CD14-positive monocyte (primary cell): ENCODE measurements at regions not wholly inside any gene's neighbourhood (a gene's known extent, or its start where the extent isn't known, plus 50 kb on each side); places are given as distances from the start of the nearest gene placed in this dataset.

Experiments used
- DNase-seq, 3 donors: peaks; one replicate each; pipeline ENCODE4 v3.0.0-alpha.2; 2011 to 2022
- H2AFZ ChIP-seq: 2 replicates; pipeline ENCODE4 v1.6.0; 2012; ENCODE audit warnings: mild to moderate bottlenecking, low read depth, low read length, inconsistent platforms; ENCODE audit not compliant: insufficient read depth, poor library complexity, severe bottlenecking
- H3K27ac ChIP-seq, 2 donors: 1 replicate in 1 of 2; 2 replicates in 1 of 2; pipeline ENCODE4 v1.5.1; 2012 to 2013; ENCODE audit warnings: low read length in 2 of 2, control low read depth in 1 of 2, inconsistent platforms in 1 of 2, low read depth in 1 of 2, mild to moderate bottlenecking in 1 of 2
- H3K27me3 ChIP-seq, 2 donors: one replicate each; pipeline versions ENCODE4 v1.6.0 to v1.6.1; 2011 to 2013; ENCODE audit warnings: low read length in 2 of 2; ENCODE audit not compliant: control insufficient read depth in 2 of 2, insufficient read depth in 2 of 2
- H3K36me3 ChIP-seq, 2 donors: replicated peaks in 1 of 2; 1 replicate in 1 of 2; 2 replicates in 1 of 2; pipeline versions ENCODE4 v1.5.1 to v1.6.1; 2012 to 2013; ENCODE audit warnings: low read length in 2 of 2, control low read depth in 1 of 2, inconsistent platforms in 1 of 2, mild to moderate bottlenecking in 1 of 2; ENCODE audit not compliant: insufficient read depth in 2 of 2, control insufficient read depth in 1 of 2
- H3K4me1 ChIP-seq, 2 donors: 1 replicate in 1 of 2; 2 replicates in 1 of 2; pipeline versions ENCODE4 v1.5.1 to v1.6.1; 2012 to 2013; ENCODE audit warnings: low read length in 2 of 2, control low read depth in 1 of 2, inconsistent platforms in 1 of 2, mild to moderate bottlenecking in 1 of 2, moderate library complexity in 1 of 2; ENCODE audit not compliant: insufficient read depth in 2 of 2, control insufficient read depth in 1 of 2
- H3K4me2 ChIP-seq: replicated peaks from 2 replicates; pipeline ENCODE3; 2012; ENCODE audit warnings: low read length, moderate library complexity, mild to moderate bottlenecking; ENCODE audit not compliant: poor library complexity, severe bottlenecking; ENCODE audit errors: extremely low read depth
- H3K4me3 ChIP-seq, 3 experiments: fragments of 200-600 bp in 1 of 3; sonication (generic) in 1 of 3; replicated peaks in 1 of 3; 1 replicate in 2 of 3; 2 replicates in 1 of 3; pipeline ENCODE4 v1.5.1; 2011 to 2013; ENCODE audit warnings: low read length in 3 of 3, mild to moderate bottlenecking in 3 of 3, control low read depth in 2 of 3, low read depth in 2 of 3, inconsistent platforms in 1 of 3, moderate library complexity in 1 of 3
- H3K79me2 ChIP-seq: 2 replicates; pipeline ENCODE4 v1.6.0; 2012; ENCODE audit warnings: mild to moderate bottlenecking, control low read depth, inconsistent platforms, low read length, moderate library complexity; ENCODE audit not compliant: insufficient read depth
- H3K9ac ChIP-seq: 2 replicates; pipeline ENCODE4 v1.6.0; 2017; ENCODE audit warnings: low read length, mild to moderate bottlenecking; ENCODE audit not compliant: insufficient read depth, poor library complexity, severe bottlenecking
- H3K9me3 ChIP-seq, 2 donors: replicated peaks in 1 of 2; 1 replicate in 1 of 2; 2 replicates in 1 of 2; pipeline versions ENCODE4 v1.5.1 to v1.6.1; 2012 to 2013; ENCODE audit warnings: low read length in 2 of 2, control low read depth in 1 of 2; ENCODE audit not compliant: control insufficient read depth in 1 of 2, insufficient read depth in 1 of 2
- H4K20me1 ChIP-seq: 2 replicates; pipeline ENCODE4 v1.6.0; 2012; ENCODE audit warnings: mild to moderate bottlenecking, low read length, control low read depth, moderate library complexity; ENCODE audit not compliant: insufficient read depth
- H3K27ac Mint-ChIP-seq, 7 donors: one replicate each; pipeline ENCODE4 v1.8.0; 2020; ENCODE audit warnings: mild to moderate bottlenecking in 7 of 7, mixed read lengths in 7 of 7, moderate library complexity in 6 of 7, inconsistent platforms in 2 of 7
- H3K27me3 Mint-ChIP-seq, 3 donors: one replicate each; pipeline ENCODE4 v1.8.0; 2021 to 2022; ENCODE audit warnings: low read depth in 3 of 3, mild to moderate bottlenecking in 3 of 3, mixed read lengths in 3 of 3, moderate library complexity in 3 of 3, inconsistent platforms in 1 of 3
- H3K36me3 Mint-ChIP-seq, 2 donors: one replicate each; pipeline ENCODE4 v1.8.0; 2020; ENCODE audit warnings: mixed read lengths in 2 of 2, inconsistent platforms in 1 of 2, mild to moderate bottlenecking in 1 of 2
- H3K4me1 Mint-ChIP-seq: one replicate; pipeline ENCODE4 v1.8.0; 2020; ENCODE audit warnings: mild to moderate bottlenecking, mixed read lengths
- H3K4me3 Mint-ChIP-seq, 2 donors: one replicate each; pipeline ENCODE4 v1.8.0; 2020; ENCODE audit warnings: mild to moderate bottlenecking in 2 of 2, mixed read lengths in 2 of 2, moderate library complexity in 1 of 2
- H3K9me3 Mint-ChIP-seq, 7 donors: one replicate each; pipeline ENCODE4 v1.8.0; 2020 to 2022; ENCODE audit warnings: mixed read lengths in 7 of 7, mild to moderate bottlenecking in 6 of 7, moderate library complexity in 6 of 7, inconsistent platforms in 2 of 7
- WGBS: methylation state at CpG from one replicate; pipeline ENCODE4 v1.1.5; 2013; ENCODE audit warnings: missing lambda C conversion rate; ENCODE audit not compliant: insufficient coverage; 5-methylcytosine and 5-hydroxymethylcytosine counted together
- intact Hi-C, 2 donors: fragments of 100-400 bp; cut with micrococcal nuclease; formaldehyde crosslinking; loops; one replicate each; pipeline versions ENCODE4 v1.15.0 to v1.15.1; 2023
- TF ChIP-seq, protein P1 (sequence below): fragments of 200-600 bp; IDR thresholded peaks from one replicate; pipeline ENCODE4 v1.8.0; 2022; ENCODE audit warnings: antibody characterized with exemption, mild to moderate bottlenecking

GRCh38 chr1:37233606-37234005 lies 199.3 kb upstream of the GRIK3 start:
- no peaks in the 10 kb centered on the region for H3K36me3 Mint-ChIP-seq
- intact Hi-C loops, result no loop called here
- Histone ChIP-seq H2AFZ (no peak overlapping the region), H3K27ac (no peak overlapping the region), H3K27me3 (no peaks in the 10 kb centered on the region), H3K4me2 (no peak overlapping the region), H3K9me3 (peaks cover 0 to 9% of the 10 kb centered on the region in 2 donors), H3K4me1 (no peaks in the 10 kb centered on the region), H3K4me3 (no peak overlapping the region), H3K79me2 (no peaks in the 10 kb centered on the region), H3K9ac (no peak overlapping the region), H4K20me1 (no peaks in the 10 kb centered on the region), H3K36me3 (no peaks in the 10 kb centered on the region)
- DNase-seq, result no peak
- H3K9me3 Mint-ChIP-seq, result peaks cover 2 to 6% (median 3%) of the 10 kb centered on the region in 7 donors
- H3K27ac Mint-ChIP-seq, result no peak overlapping the region
- H3K27me3 Mint-ChIP-seq, result peaks cover 10 to 18% (median 14%) of the 10 kb centered on the region in 3 donors
- WGBS, result 90% methylated on average over 2 of the region's 2 CpGs
- H3K4me1 Mint-ChIP-seq, result no peaks in the 10 kb centered on the region
- TF ChIP-seq, protein P1, sequence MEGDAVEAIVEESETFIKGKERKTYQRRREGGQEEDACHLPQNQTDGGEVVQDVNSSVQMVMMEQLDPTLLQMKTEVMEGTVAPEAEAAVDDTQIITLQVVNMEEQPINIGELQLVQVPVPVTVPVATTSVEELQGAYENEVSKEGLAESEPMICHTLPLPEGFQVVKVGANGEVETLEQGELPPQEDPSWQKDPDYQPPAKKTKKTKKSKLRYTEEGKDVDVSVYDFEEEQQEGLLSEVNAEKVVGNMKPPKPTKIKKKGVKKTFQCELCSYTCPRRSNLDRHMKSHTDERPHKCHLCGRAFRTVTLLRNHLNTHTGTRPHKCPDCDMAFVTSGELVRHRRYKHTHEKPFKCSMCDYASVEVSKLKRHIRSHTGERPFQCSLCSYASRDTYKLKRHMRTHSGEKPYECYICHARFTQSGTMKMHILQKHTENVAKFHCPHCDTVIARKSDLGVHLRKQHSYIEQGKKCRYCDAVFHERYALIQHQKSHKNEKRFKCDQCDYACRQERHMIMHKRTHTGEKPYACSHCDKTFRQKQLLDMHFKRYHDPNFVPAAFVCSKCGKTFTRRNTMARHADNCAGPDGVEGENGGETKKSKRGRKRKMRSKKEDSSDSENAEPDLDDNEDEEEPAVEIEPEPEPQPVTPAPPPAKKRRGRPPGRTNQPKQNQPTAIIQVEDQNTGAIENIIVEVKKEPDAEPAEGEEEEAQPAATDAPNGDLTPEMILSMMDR, result no peak
- H3K4me3 Mint-ChIP-seq, result no peak overlapping the region

- Histone ChIP-seq H3K4me2 (no peak overlapping the region), H3K27ac (no peak overlapping the region), H3K27me3 (no peaks in the 10 kb centered on the region), H3K36me3 (no peaks in the 10 kb centered on the region), H3K9ac (no peak overlapping the region), H3K9me3 (peaks cover 0 to 9% of the 10 kb centered on the region in 2 donors), H3K4me1 (no peaks in the 10 kb centered on the region), H4K20me1 (no peaks in the 10 kb centered on the region), H3K4me3 (no peak overlapping the region), H2AFZ (no peak overlapping the region), H3K79me2 (no peaks in the 10 kb centered on the region)
- intact Hi-C loops, result no loop called here
- Mint-ChIP-seq H3K4me1 (no peaks in the 10 kb centered on the region), H3K36me3 (no peaks in the 10 kb centered on the region), H3K27ac (no peak overlapping the region), H3K27me3 (peaks cover 10 to 27% (median 15%) of the 10 kb centered on the region in 3 donors), H3K4me3 (no peak overlapping the region), H3K9me3 (peaks cover 2 to 6% (median 3%) of the 10 kb centered on the region in 7 donors)
- DNase-seq, result no peak
- 60% methylated on average over 2 of the region's 12 CpGs for WGBS
- TF ChIP-seq, protein P1, result no peak
These were observed 200.7 kb upstream of the GRIK3 start for GRCh38 chr1:37234941-37235418.
